ENCODE measurements at regions not wholly inside any gene's neighbourhood (a gene's known extent, or its start where the extent isn't known, plus 50 kb on each side); places are given as distances from the start of the nearest gene placed in this dataset.
"Not testable (repeated sequence)": the region's sequence is repeated elsewhere in the genome, so short reads cannot be mapped to it uniquely, and the experiment has no call there.

GRCh38 chr1:189323091-189323490, 1154.6 kb downstream of the BRINP3 start:
- DNase-seq (no peak), ATAC-seq (ENCODE audit: low read depth) (no peak)
- CTCF ChIA-PET = no interaction called here
- no peaks in the 10 kb centered on the region for H3K4me1 Mint-ChIP-seq
- H3K27ac Mint-ChIP-seq = no peak overlapping the region
- intact Hi-C loops (cut with micrococcal nuclease) = no loop called here
- no peak for TF ChIP-seq CTCF (IDR thresholded peaks at IDR 0.05)
- peaks cover 15% of the 10 kb centered on the region for H3K9me3 Mint-ChIP-seq
- H3K27me3 Mint-ChIP-seq = no peaks in the 10 kb centered on the region
- POLR2A ChIA-PET = no interaction called here
- no peak overlapping the region for H3K4me3 Mint-ChIP-seq
- no peaks in the 10 kb centered on the region for H3K36me3 Mint-ChIP-seq (ENCODE audit: low read depth)

GRCh38 chr1:189331071-189331470, 1146.6 kb downstream of the BRINP3 start:
- H3K27me3 Mint-ChIP-seq = not testable (repeated sequence)

GRCh38 chr1:189336115-189337100, 1141.3 kb downstream of the BRINP3 start:
- ATAC-seq (ENCODE audit: low read depth) (no peak), DNase-seq (no peak)
- ChIA-PET POLR2A (no interaction called here), CTCF (no interaction called here)
- intact Hi-C loops (cut with micrococcal nuclease) = no loop called here
- Mint-ChIP-seq H3K4me3 (no peak overlapping the region), H3K27ac (no peak overlapping the region), H3K4me1 (no peaks in the 10 kb centered on the region), H3K9me3 (peaks cover 4% of the 10 kb centered on the region), H3K36me3 (ENCODE audit: low read depth) (no peaks in the 10 kb centered on the region), H3K27me3 (no peaks in the 10 kb centered on the region)
- no peak for TF ChIP-seq CTCF (IDR thresholded peaks at IDR 0.05)

More at GRCh38 chr1:189331071-189331470, 1146.6 kb downstream of the BRINP3 start:
- ATAC-seq (ENCODE audit: low read depth); H3K4me1 Mint-ChIP-seq; CTCF ChIA-PET; DNase-seq; intact Hi-C loops (cut with micrococcal nuclease); POLR2A ChIA-PET; H3K27ac Mint-ChIP-seq; H3K36me3 Mint-ChIP-seq (ENCODE audit: low read depth); H3K4me3 Mint-ChIP-seq: not testable (repeated sequence)
- peaks cover 16% of the 10 kb centered on the region for H3K9me3 Mint-ChIP-seq

- CTCF ChIA-PET = no interaction called here
- H3K9me3 Mint-ChIP-seq = peaks cover 3% of the 10 kb centered on the region
- no peak for DNase-seq
- no peak for TF ChIP-seq CTCF (IDR thresholded peaks at IDR 0.05)
- POLR2A ChIA-PET = no interaction called here
- no peak for ATAC-seq (ENCODE audit: low read depth)
- H3K27me3 Mint-ChIP-seq = no peaks in the 10 kb centered on the region
- no peak overlapping the region for H3K27ac Mint-ChIP-seq
- intact Hi-C loops (cut with micrococcal nuclease) = no loop called here
- H3K4me1 Mint-ChIP-seq = no peaks in the 10 kb centered on the region
- no peaks in the 10 kb centered on the region for H3K36me3 Mint-ChIP-seq (ENCODE audit: low read depth)
- no peak overlapping the region for H3K4me3 Mint-ChIP-seq
Observed at GRCh38 chr1:189349607-189350006, 1128.1 kb downstream of the BRINP3 start.

- POLR2A ChIA-PET = no interaction called here
- intact Hi-C loops (cut with micrococcal nuclease) = no loop called here
- ATAC-seq (ENCODE audit: low read depth) (no peak), DNase-seq (no peak)
- CTCF ChIA-PET = no interaction called here
- H3K27ac Mint-ChIP-seq = no peak overlapping the region
- H3K4me1 Mint-ChIP-seq = no peaks in the 10 kb centered on the region
- H3K4me3 Mint-ChIP-seq = no peak overlapping the region
- H3K9me3 Mint-ChIP-seq = peaks cover 3% of the 10 kb centered on the region
- no peaks in the 10 kb centered on the region for H3K36me3 Mint-ChIP-seq (ENCODE audit: low read depth)
- no peaks in the 10 kb centered on the region for H3K27me3 Mint-ChIP-seq
- TF ChIP-seq CTCF (IDR thresholded peaks at IDR 0.05) = no peak
Observed at GRCh38 chr1:189350983-189351616, 1126.6 kb downstream of the BRINP3 start.

Data from activated B cell treated with CpG ODN at 0.5 μM for 24 hours (primary cell).